CD14-positive monocyte (primary cell): ENCODE measurements at regions not wholly inside any gene's neighbourhood (a gene's known extent, or its start where the extent isn't known, plus 50 kb on each side); places are given as distances from the start of the nearest gene placed in this dataset.

Source experiments
- DNase-seq, 3 donors: peaks; one replicate each; pipeline ENCODE4 v3.0.0-alpha.2; 2011 to 2022
- H2AFZ ChIP-seq: 2 replicates; pipeline ENCODE4 v1.6.0; 2012; ENCODE audit warnings: mild to moderate bottlenecking, low read depth, low read length, inconsistent platforms; ENCODE audit not compliant: insufficient read depth, poor library complexity, severe bottlenecking
- H3K27ac ChIP-seq, 2 donors: 1 replicate in 1 of 2; 2 replicates in 1 of 2; pipeline ENCODE4 v1.5.1; 2012 to 2013; ENCODE audit warnings: low read length in 2 of 2, control low read depth in 1 of 2, inconsistent platforms in 1 of 2, low read depth in 1 of 2, mild to moderate bottlenecking in 1 of 2
- H3K27me3 ChIP-seq, 2 donors: one replicate each; pipeline versions ENCODE4 v1.6.0 to v1.6.1; 2011 to 2013; ENCODE audit warnings: low read length in 2 of 2; ENCODE audit not compliant: control insufficient read depth in 2 of 2, insufficient read depth in 2 of 2
- H3K36me3 ChIP-seq, 2 donors: replicated peaks in 1 of 2; 1 replicate in 1 of 2; 2 replicates in 1 of 2; pipeline versions ENCODE4 v1.5.1 to v1.6.1; 2012 to 2013; ENCODE audit warnings: low read length in 2 of 2, control low read depth in 1 of 2, inconsistent platforms in 1 of 2, mild to moderate bottlenecking in 1 of 2; ENCODE audit not compliant: insufficient read depth in 2 of 2, control insufficient read depth in 1 of 2
- H3K4me1 ChIP-seq, 2 donors: 1 replicate in 1 of 2; 2 replicates in 1 of 2; pipeline versions ENCODE4 v1.5.1 to v1.6.1; 2012 to 2013; ENCODE audit warnings: low read length in 2 of 2, control low read depth in 1 of 2, inconsistent platforms in 1 of 2, mild to moderate bottlenecking in 1 of 2, moderate library complexity in 1 of 2; ENCODE audit not compliant: insufficient read depth in 2 of 2, control insufficient read depth in 1 of 2
- H3K4me2 ChIP-seq: replicated peaks from 2 replicates; pipeline ENCODE3; 2012; ENCODE audit warnings: low read length, moderate library complexity, mild to moderate bottlenecking; ENCODE audit not compliant: poor library complexity, severe bottlenecking; ENCODE audit errors: extremely low read depth
- H3K4me3 ChIP-seq, 3 experiments: fragments of 200-600 bp in 1 of 3; sonication (generic) in 1 of 3; replicated peaks in 1 of 3; 1 replicate in 2 of 3; 2 replicates in 1 of 3; pipeline ENCODE4 v1.5.1; 2011 to 2013; ENCODE audit warnings: low read length in 3 of 3, mild to moderate bottlenecking in 3 of 3, control low read depth in 2 of 3, low read depth in 2 of 3, inconsistent platforms in 1 of 3, moderate library complexity in 1 of 3
- H3K79me2 ChIP-seq: 2 replicates; pipeline ENCODE4 v1.6.0; 2012; ENCODE audit warnings: mild to moderate bottlenecking, control low read depth, inconsistent platforms, low read length, moderate library complexity; ENCODE audit not compliant: insufficient read depth
- H3K9ac ChIP-seq: 2 replicates; pipeline ENCODE4 v1.6.0; 2017; ENCODE audit warnings: low read length, mild to moderate bottlenecking; ENCODE audit not compliant: insufficient read depth, poor library complexity, severe bottlenecking
- H3K9me3 ChIP-seq, 2 donors: replicated peaks in 1 of 2; 1 replicate in 1 of 2; 2 replicates in 1 of 2; pipeline versions ENCODE4 v1.5.1 to v1.6.1; 2012 to 2013; ENCODE audit warnings: low read length in 2 of 2, control low read depth in 1 of 2; ENCODE audit not compliant: control insufficient read depth in 1 of 2, insufficient read depth in 1 of 2
- H4K20me1 ChIP-seq: 2 replicates; pipeline ENCODE4 v1.6.0; 2012; ENCODE audit warnings: mild to moderate bottlenecking, low read length, control low read depth, moderate library complexity; ENCODE audit not compliant: insufficient read depth
- H3K27ac Mint-ChIP-seq, 7 donors: one replicate each; pipeline ENCODE4 v1.8.0; 2020; ENCODE audit warnings: mild to moderate bottlenecking in 7 of 7, mixed read lengths in 7 of 7, moderate library complexity in 6 of 7, inconsistent platforms in 2 of 7
- H3K27me3 Mint-ChIP-seq, 3 donors: one replicate each; pipeline ENCODE4 v1.8.0; 2021 to 2022; ENCODE audit warnings: low read depth in 3 of 3, mild to moderate bottlenecking in 3 of 3, mixed read lengths in 3 of 3, moderate library complexity in 3 of 3, inconsistent platforms in 1 of 3
- H3K36me3 Mint-ChIP-seq, 2 donors: one replicate each; pipeline ENCODE4 v1.8.0; 2020; ENCODE audit warnings: mixed read lengths in 2 of 2, inconsistent platforms in 1 of 2, mild to moderate bottlenecking in 1 of 2
- H3K4me1 Mint-ChIP-seq: one replicate; pipeline ENCODE4 v1.8.0; 2020; ENCODE audit warnings: mild to moderate bottlenecking, mixed read lengths
- H3K4me3 Mint-ChIP-seq, 2 donors: one replicate each; pipeline ENCODE4 v1.8.0; 2020; ENCODE audit warnings: mild to moderate bottlenecking in 2 of 2, mixed read lengths in 2 of 2, moderate library complexity in 1 of 2
- H3K9me3 Mint-ChIP-seq, 7 donors: one replicate each; pipeline ENCODE4 v1.8.0; 2020 to 2022; ENCODE audit warnings: mixed read lengths in 7 of 7, mild to moderate bottlenecking in 6 of 7, moderate library complexity in 6 of 7, inconsistent platforms in 2 of 7
- whole genome bisulfite sequencing: methylation state at CpG from one replicate; pipeline ENCODE4 v1.1.5; 2013; ENCODE audit warnings: missing lambda C conversion rate; ENCODE audit not compliant: insufficient coverage; 5-methylcytosine and 5-hydroxymethylcytosine counted together
- intact Hi-C, 2 donors: fragments of 100-400 bp; cut with micrococcal nuclease; formaldehyde crosslinking; loops; one replicate each; pipeline versions ENCODE4 v1.15.0 to v1.15.1; 2023
- TF ChIP-seq, protein P1 (sequence below): fragments of 200-600 bp; IDR thresholded peaks from one replicate; pipeline ENCODE4 v1.8.0; 2022; ENCODE audit warnings: antibody characterized with exemption, mild to moderate bottlenecking

DNA sequence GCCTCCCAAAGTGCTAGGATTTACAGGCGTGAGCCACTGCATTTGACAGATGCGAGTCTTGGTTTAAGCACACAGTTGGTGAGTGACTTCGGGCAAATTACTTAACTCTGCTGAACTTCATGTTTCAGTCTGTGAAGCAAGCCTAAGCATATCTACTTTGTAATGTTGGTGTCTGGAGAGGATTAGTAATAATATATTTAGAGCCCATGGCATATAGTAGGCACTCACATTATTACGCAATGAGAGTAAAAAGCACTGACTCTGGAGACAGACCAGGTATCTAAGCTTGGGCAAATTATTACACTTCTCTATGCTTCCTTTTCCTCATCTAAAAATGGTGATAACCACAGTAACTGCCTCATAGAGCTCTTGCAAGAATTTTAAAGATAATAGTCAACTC is 208.7 kb upstream of the P2RY1 start:
- no peak overlapping the region for H3K4me3 ChIP-seq
- peaks cover 7% of the 10 kb centered on the region for H3K4me1 Mint-ChIP-seq
- no peak overlapping the region for H3K27ac ChIP-seq
- H3K4me3 Mint-ChIP-seq: no peak overlapping the region
- no peak overlapping the region for H3K27ac Mint-ChIP-seq
- intact Hi-C loops: no loop called here
- WGBS: 100% methylated on average over 2 of the region's 4 CpGs
- no peaks in the 10 kb centered on the region for H3K27me3 ChIP-seq
- H3K9ac ChIP-seq: no peak overlapping the region
- H2AFZ ChIP-seq: no peak overlapping the region
- TF ChIP-seq, protein P1, sequence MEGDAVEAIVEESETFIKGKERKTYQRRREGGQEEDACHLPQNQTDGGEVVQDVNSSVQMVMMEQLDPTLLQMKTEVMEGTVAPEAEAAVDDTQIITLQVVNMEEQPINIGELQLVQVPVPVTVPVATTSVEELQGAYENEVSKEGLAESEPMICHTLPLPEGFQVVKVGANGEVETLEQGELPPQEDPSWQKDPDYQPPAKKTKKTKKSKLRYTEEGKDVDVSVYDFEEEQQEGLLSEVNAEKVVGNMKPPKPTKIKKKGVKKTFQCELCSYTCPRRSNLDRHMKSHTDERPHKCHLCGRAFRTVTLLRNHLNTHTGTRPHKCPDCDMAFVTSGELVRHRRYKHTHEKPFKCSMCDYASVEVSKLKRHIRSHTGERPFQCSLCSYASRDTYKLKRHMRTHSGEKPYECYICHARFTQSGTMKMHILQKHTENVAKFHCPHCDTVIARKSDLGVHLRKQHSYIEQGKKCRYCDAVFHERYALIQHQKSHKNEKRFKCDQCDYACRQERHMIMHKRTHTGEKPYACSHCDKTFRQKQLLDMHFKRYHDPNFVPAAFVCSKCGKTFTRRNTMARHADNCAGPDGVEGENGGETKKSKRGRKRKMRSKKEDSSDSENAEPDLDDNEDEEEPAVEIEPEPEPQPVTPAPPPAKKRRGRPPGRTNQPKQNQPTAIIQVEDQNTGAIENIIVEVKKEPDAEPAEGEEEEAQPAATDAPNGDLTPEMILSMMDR: no peak
- no peaks in the 10 kb centered on the region for H3K4me1 ChIP-seq
- no peak overlapping the region for H3K4me2 ChIP-seq
- no peak for DNase-seq
- H4K20me1 ChIP-seq: no peaks in the 10 kb centered on the region
- no peaks in the 10 kb centered on the region for H3K36me3 ChIP-seq
- peaks cover 0 to 5% (median 0%) of the 10 kb centered on the region in 7 donors for H3K9me3 Mint-ChIP-seq
- no peaks in the 10 kb centered on the region for H3K9me3 ChIP-seq
- no peaks in the 10 kb centered on the region for H3K36me3 Mint-ChIP-seq
- no peaks in the 10 kb centered on the region for H3K79me2 ChIP-seq
- no peaks in the 10 kb centered on the region for H3K27me3 Mint-ChIP-seq

DNA sequence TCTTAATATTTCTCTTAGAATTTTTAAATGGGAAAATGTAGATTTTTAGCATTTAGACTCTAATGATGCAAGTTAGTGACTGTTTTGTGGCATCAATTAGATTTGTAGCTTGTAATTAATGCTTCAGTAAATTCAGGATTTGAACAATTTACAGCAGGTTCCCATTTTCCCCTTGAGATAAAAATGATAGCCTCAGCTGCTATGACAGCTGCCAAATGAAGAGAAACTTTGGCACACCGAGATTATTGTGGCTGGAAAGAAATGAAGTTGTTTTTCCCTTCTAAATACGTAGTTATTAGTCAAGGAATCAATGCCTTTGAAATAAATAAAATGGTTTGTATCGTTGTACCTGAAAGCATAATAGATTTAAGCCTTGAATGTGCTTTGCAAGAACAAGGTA is 206.4 kb upstream of the P2RY1 start:
- no peaks in the 10 kb centered on the region for H3K36me3 ChIP-seq
- no peaks in the 10 kb centered on the region for H4K20me1 ChIP-seq
- no peak overlapping the region for H3K4me3 Mint-ChIP-seq
- TF ChIP-seq, protein P1: no peak
- H3K4me1 ChIP-seq: no peaks in the 10 kb centered on the region
- intact Hi-C loops: no loop called here
- no peaks in the 10 kb centered on the region for H3K9me3 ChIP-seq
- no peak overlapping the region for H3K27ac Mint-ChIP-seq
- H3K27me3 Mint-ChIP-seq: no peaks in the 10 kb centered on the region
- no peaks in the 10 kb centered on the region for H3K27me3 ChIP-seq
- H3K4me1 Mint-ChIP-seq: peaks cover 3% of the 10 kb centered on the region
- H3K9ac ChIP-seq: no peak overlapping the region
- H3K4me3 ChIP-seq: no peak overlapping the region
- H3K4me2 ChIP-seq: no peak overlapping the region
- DNase-seq: no peak
- H3K79me2 ChIP-seq: no peaks in the 10 kb centered on the region
- H3K9me3 Mint-ChIP-seq: peaks cover 0 to 7% (median 0%) of the 10 kb centered on the region in 7 donors
- H3K36me3 Mint-ChIP-seq: no peaks in the 10 kb centered on the region
- H3K27ac ChIP-seq: no peak overlapping the region
- no CpG with 5 or more reads among the region's 3 CpGs for WGBS
- H2AFZ ChIP-seq: no peak overlapping the region
